ENCODE measurements at regions not wholly inside any gene's neighbourhood (a gene's known extent, or its start where the extent isn't known, plus 50 kb on each side); places are given as distances from the start of the nearest gene placed in this dataset.

GRCh38 chr22:46061124-46061500, 84.2 kb upstream of the WNT7B start:
- H3K27me3 Mint-ChIP-seq (ENCODE audit: insufficient read depth, low read depth) = peaks cover 11% of the 10 kb centered on the region
- H3K4me3 ChIP-seq = no peak overlapping the region
- no peak overlapping the region for H2AFZ ChIP-seq (replicated peaks)
- H3K9ac ChIP-seq = no peak overlapping the region
- H3K36me3 Mint-ChIP-seq = no peaks in the 10 kb centered on the region
- H3K9me3 ChIP-seq (ENCODE audit: low read depth) = no peaks in the 10 kb centered on the region
- TF ChIP-seq EZH2 (IDR thresholded peaks at IDR 0.05) (peak; percentile 1), EZH2phosphoT487 (IDR thresholded peaks at IDR 0.05) (no peak)
- TF ChIP-seq, protein P1, sequence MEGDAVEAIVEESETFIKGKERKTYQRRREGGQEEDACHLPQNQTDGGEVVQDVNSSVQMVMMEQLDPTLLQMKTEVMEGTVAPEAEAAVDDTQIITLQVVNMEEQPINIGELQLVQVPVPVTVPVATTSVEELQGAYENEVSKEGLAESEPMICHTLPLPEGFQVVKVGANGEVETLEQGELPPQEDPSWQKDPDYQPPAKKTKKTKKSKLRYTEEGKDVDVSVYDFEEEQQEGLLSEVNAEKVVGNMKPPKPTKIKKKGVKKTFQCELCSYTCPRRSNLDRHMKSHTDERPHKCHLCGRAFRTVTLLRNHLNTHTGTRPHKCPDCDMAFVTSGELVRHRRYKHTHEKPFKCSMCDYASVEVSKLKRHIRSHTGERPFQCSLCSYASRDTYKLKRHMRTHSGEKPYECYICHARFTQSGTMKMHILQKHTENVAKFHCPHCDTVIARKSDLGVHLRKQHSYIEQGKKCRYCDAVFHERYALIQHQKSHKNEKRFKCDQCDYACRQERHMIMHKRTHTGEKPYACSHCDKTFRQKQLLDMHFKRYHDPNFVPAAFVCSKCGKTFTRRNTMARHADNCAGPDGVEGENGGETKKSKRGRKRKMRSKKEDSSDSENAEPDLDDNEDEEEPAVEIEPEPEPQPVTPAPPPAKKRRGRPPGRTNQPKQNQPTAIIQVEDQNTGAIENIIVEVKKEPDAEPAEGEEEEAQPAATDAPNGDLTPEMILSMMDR (IDR thresholded peaks at IDR 0.05) = no peak
- no peak overlapping the region for H3K4me3 Mint-ChIP-seq
- H3K4me1 Mint-ChIP-seq = peaks cover 7% of the 10 kb centered on the region
- no peak overlapping the region for H3K27ac Mint-ChIP-seq
- H4K20me1 ChIP-seq (ENCODE audit: low read depth) = no peaks in the 10 kb centered on the region
- H3K27ac ChIP-seq = no peak overlapping the region
- no peaks in the 10 kb centered on the region for H3F3A ChIP-seq (ENCODE audit: low read depth)
- H3K9me3 Mint-ChIP-seq = peaks cover 4% of the 10 kb centered on the region
- H3K79me2 ChIP-seq (ENCODE audit: low read depth) = no peaks in the 10 kb centered on the region
- H3K27me3 ChIP-seq = peaks cover 100% of the 10 kb centered on the region
- no peak for DNase-seq (ENCODE audit: low spot score)
- no peaks in the 10 kb centered on the region for H3K4me1 ChIP-seq
- no peak overlapping the region for H3K4me2 ChIP-seq
- H3K36me3 ChIP-seq = no peaks in the 10 kb centered on the region

GRCh38 chr22:46061501-46062231, 84.7 kb upstream of the WNT7B start:
- no peaks in the 10 kb centered on the region for H4K20me1 ChIP-seq (ENCODE audit: low read depth)
- Mint-ChIP-seq H3K4me1 (peaks cover 5% of the 10 kb centered on the region), H3K36me3 (no peaks in the 10 kb centered on the region), H3K4me3 (no peak overlapping the region), H3K27ac (no peak overlapping the region), H3K27me3 (ENCODE audit: insufficient read depth, low read depth) (peaks cover 17% of the 10 kb centered on the region), H3K9me3 (peaks cover 4% of the 10 kb centered on the region)
- H3K27me3 ChIP-seq = peaks cover 100% of the 10 kb centered on the region
- H2AFZ ChIP-seq (replicated peaks) = no peak overlapping the region
- no peak overlapping the region for H3K9ac ChIP-seq
- no peak overlapping the region for H3K27ac ChIP-seq
- no peak overlapping the region for H3K4me3 ChIP-seq
- no peaks in the 10 kb centered on the region for H3K79me2 ChIP-seq (ENCODE audit: low read depth)
- no peaks in the 10 kb centered on the region for H3K9me3 ChIP-seq (ENCODE audit: low read depth)
- H3F3A ChIP-seq (ENCODE audit: low read depth) = no peaks in the 10 kb centered on the region
- TF ChIP-seq EZH2phosphoT487 (IDR thresholded peaks at IDR 0.05) (peak; percentile 84), EZH2 (IDR thresholded peaks at IDR 0.05) (peak; percentile 54)
- TF ChIP-seq, protein P1 (IDR thresholded peaks at IDR 0.05) = no peak
- peak; percentile 84 for DNase-seq (ENCODE audit: low spot score)
- no peaks in the 10 kb centered on the region for H3K4me1 ChIP-seq
- H3K4me2 ChIP-seq = no peak overlapping the region
- H3K36me3 ChIP-seq = no peaks in the 10 kb centered on the region

DNA sequence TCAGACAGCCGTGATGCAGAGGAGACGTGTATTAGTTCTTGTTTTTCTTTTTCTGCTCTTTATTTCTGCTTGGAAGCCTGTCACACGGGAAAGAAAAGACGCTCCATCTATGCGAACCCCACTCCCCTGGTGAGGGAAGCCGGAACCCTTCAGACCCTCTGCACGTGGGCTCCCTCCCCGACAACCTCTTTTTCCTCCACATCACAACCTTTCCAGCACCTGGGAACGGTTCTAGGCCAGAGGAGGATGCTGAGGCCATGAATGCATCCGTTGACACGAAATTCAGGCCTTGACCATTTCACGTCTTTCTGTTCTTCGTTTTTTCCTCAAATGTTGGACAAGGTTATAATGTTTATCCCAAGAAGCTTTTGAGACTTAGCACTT, 85.3 kb upstream of the WNT7B start:
- H3K27ac Mint-ChIP-seq = no peak overlapping the region
- Histone ChIP-seq H3K36me3 (no peaks in the 10 kb centered on the region), H4K20me1 (ENCODE audit: low read depth) (no peaks in the 10 kb centered on the region), H3K27me3 (peaks cover 100% of the 10 kb centered on the region), H3K79me2 (ENCODE audit: low read depth) (no peaks in the 10 kb centered on the region), H3K4me1 (no peaks in the 10 kb centered on the region), H3K9me3 (ENCODE audit: low read depth) (no peaks in the 10 kb centered on the region), H3K27ac (no peak overlapping the region), H3K9ac (no peak overlapping the region), H2AFZ (replicated peaks) (no peak overlapping the region), H3K4me2 (no peak overlapping the region), H3K4me3 (no peak overlapping the region), H3F3A (ENCODE audit: low read depth) (no peaks in the 10 kb centered on the region)
- H3K4me3 Mint-ChIP-seq = peak overlapping the region; percentile 21
- peaks cover 4% of the 10 kb centered on the region for H3K9me3 Mint-ChIP-seq
- TF ChIP-seq EZH2phosphoT487 (IDR thresholded peaks at IDR 0.05) = peak; percentile 5
- TF ChIP-seq, protein P1 (IDR thresholded peaks at IDR 0.05) = no peak
- no peak for TF ChIP-seq EZH2 (IDR thresholded peaks at IDR 0.05)
- peaks cover 22% of the 10 kb centered on the region for H3K27me3 Mint-ChIP-seq (ENCODE audit: insufficient read depth, low read depth)
- no peak for DNase-seq (ENCODE audit: low spot score)
- H3K36me3 Mint-ChIP-seq = no peaks in the 10 kb centered on the region
- H3K4me1 Mint-ChIP-seq = peaks cover 4% of the 10 kb centered on the region
